ENCODE measurements at regions not wholly inside any gene's neighbourhood (a gene's known extent, or its start where the extent isn't known, plus 50 kb on each side); places are given as distances from the start of the nearest gene placed in this dataset.

- DNase-seq (ENCODE audit: low read depth) = no peak
- no peak overlapping the region for H3K4me3 ChIP-seq (ENCODE audit: low read depth, low read length)
Measured at GRCh38 chr10:6365384-6365783, 162.7 kb downstream of the PFKFB3 start.

All from skeletal muscle cell (primary cell).